HG03520 (cell line): ENCODE measurements at regions not wholly inside any gene's neighbourhood (a gene's known extent, or its start where the extent isn't known, plus 50 kb on each side); places are given as distances from the start of the nearest gene placed in this dataset.

Experiments
- ATAC-seq: cut with Tn5 transposase; IDR thresholded peaks from one replicate; pipeline ENCODE4 v1.9.1; 2021; ENCODE audit warnings: mild to moderate bottlenecking, moderate library complexity; ENCODE audit not compliant: unreplicated experiment

- ATAC-seq = no peak
These were observed 215.9 kb upstream of the GSE1 start for GRCh38 chr16:85396879-85397871.

- no peak for ATAC-seq
These were observed 215.1 kb upstream of the GSE1 start for GRCh38 chr16:85398050-85398451.

- ATAC-seq = no peak
These were observed 214.2 kb upstream of the GSE1 start for GRCh38 chr16:85398688-85399582.

GRCh38 chr16:85399583-85400284 is 213.4 kb upstream of the GSE1 start:
- ATAC-seq = no peak

GRCh38 chr16:85400305-85401205 is 212.6 kb upstream of the GSE1 start:
- ATAC-seq = no peak

GRCh38 chr16:85401370-85401916 is 211.7 kb upstream of the GSE1 start:
- ATAC-seq = no peak

GRCh38 chr16:85401917-85402766 is 211.0 kb upstream of the GSE1 start:
- no peak for ATAC-seq

GRCh38 chr16:85402910-85403692 is 210.0 kb upstream of the GSE1 start:
- ATAC-seq = no peak

- no peak for ATAC-seq
These were observed 209.4 kb upstream of the GSE1 start for GRCh38 chr16:85403693-85404092.

- no peak for ATAC-seq
These were observed 200.1 kb upstream of the GSE1 start for GRCh38 chr16:85412911-85413520.

- no peak for ATAC-seq
These were observed 199.1 kb upstream of the GSE1 start for GRCh38 chr16:85413691-85414663.

- no peak for ATAC-seq
These were observed 197.7 kb upstream of the GSE1 start for GRCh38 chr16:85415196-85416090.

- no peak for ATAC-seq
These were observed 196.7 kb upstream of the GSE1 start for GRCh38 chr16:85416228-85417109.

- ATAC-seq = no peak
These were observed 195.8 kb upstream of the GSE1 start for GRCh38 chr16:85417156-85417860.
